ENCODE measurements at regions not wholly inside any gene's neighbourhood (a gene's known extent, or its start where the extent isn't known, plus 50 kb on each side); places are given as distances from the start of the nearest gene placed in this dataset.

- TF ChIP-seq, protein P1, sequence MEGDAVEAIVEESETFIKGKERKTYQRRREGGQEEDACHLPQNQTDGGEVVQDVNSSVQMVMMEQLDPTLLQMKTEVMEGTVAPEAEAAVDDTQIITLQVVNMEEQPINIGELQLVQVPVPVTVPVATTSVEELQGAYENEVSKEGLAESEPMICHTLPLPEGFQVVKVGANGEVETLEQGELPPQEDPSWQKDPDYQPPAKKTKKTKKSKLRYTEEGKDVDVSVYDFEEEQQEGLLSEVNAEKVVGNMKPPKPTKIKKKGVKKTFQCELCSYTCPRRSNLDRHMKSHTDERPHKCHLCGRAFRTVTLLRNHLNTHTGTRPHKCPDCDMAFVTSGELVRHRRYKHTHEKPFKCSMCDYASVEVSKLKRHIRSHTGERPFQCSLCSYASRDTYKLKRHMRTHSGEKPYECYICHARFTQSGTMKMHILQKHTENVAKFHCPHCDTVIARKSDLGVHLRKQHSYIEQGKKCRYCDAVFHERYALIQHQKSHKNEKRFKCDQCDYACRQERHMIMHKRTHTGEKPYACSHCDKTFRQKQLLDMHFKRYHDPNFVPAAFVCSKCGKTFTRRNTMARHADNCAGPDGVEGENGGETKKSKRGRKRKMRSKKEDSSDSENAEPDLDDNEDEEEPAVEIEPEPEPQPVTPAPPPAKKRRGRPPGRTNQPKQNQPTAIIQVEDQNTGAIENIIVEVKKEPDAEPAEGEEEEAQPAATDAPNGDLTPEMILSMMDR (conservative IDR thresholded peaks at IDR 0.05; ENCODE audit: low read depth, low read length), result no peak
- TF ChIP-seq EZH2phosphoT487 (IDR thresholded peaks at IDR 0.05; ENCODE audit: borderline replicate concordance, low read length) (no peak), EZH2 (IDR thresholded peaks at IDR 0.05; ENCODE audit: low read length, unreplicated experiment) (no peak)
These were observed 398.8 kb downstream of the DUSP10 start for GRCh38 chr1:221343136-221343535.

All from PC-3 (cell line).